ENCODE measurements at regions not wholly inside any gene's neighbourhood (a gene's known extent, or its start where the extent isn't known, plus 50 kb on each side); places are given as distances from the start of the nearest gene placed in this dataset.
"Not testable (repeated sequence)": the region's sequence is repeated elsewhere in the genome, so short reads cannot be mapped to it uniquely, and the experiment has no call there.

GRCh38 chr2:239824046-239824694, 201.0 kb downstream of the NDUFA10 start:
- ATAC-seq (ENCODE audit: low read depth in 2 of 2) (no peak), DNase-seq (no peak)
- no peaks in the 10 kb centered on the region for H3K36me3 Mint-ChIP-seq
- no peak overlapping the region for H3K4me3 Mint-ChIP-seq
- H3K4me1 Mint-ChIP-seq = peaks cover 0 to 6% (median 0%) of the 10 kb centered on the region in 3 donors
- no peak overlapping the region for H3K27ac Mint-ChIP-seq
- H3K9me3 Mint-ChIP-seq = peaks cover 0 to 6% (median 0%) of the 10 kb centered on the region in 7 donors
- H3K27me3 Mint-ChIP-seq = peaks cover 5 to 39% (median 20%) of the 10 kb centered on the region in 3 donors

DNA sequence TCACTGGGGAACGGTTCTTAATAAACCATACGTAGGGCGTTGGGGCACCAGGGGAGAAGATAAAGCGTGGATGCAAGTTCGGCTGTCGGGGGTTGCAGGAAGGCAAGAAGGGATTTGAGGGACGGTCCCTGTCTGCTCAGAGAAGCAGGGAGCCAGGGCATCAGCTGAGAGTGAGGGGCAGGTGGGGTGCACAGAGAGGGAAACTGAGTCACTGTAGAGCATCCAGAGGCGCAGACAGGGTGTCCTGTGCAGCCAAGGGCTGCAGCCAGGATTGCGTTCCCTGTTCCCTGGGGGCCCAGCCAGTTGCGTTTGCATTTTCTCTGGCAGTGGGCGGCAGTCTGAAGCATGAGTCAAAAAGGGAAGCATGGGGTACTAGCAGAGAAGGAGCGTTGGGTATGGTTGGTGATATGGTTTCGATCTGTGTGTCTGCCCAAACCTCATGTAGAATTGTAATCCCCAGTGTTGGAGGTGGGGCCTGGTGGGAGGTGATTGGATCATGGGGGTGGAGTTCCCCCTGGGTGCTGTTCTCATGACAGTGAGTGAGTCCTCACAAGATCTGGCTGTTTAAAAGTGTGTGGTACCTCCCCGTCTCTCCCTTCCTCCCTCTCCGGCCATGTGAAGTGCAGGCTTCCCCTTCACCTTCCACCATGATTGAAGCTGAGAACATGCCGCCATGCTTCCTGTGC, 202.9 kb downstream of the NDUFA10 start:
- no peaks in the 10 kb centered on the region for H3K36me3 Mint-ChIP-seq
- no peak overlapping the region for H3K27ac Mint-ChIP-seq
- H3K4me3 Mint-ChIP-seq = no peak overlapping the region
- peaks cover 0 to 6% (median 0%) of the 10 kb centered on the region in 3 donors for H3K4me1 Mint-ChIP-seq
- peaks cover 5 to 34% (median 31%) of the 10 kb centered on the region in 3 donors for H3K27me3 Mint-ChIP-seq
- peaks cover 0 to 6% (median 0%) of the 10 kb centered on the region in 7 donors for H3K9me3 Mint-ChIP-seq
- ATAC-seq (ENCODE audit: low read depth in 2 of 2) (no peak), DNase-seq (no peak)

DNA sequence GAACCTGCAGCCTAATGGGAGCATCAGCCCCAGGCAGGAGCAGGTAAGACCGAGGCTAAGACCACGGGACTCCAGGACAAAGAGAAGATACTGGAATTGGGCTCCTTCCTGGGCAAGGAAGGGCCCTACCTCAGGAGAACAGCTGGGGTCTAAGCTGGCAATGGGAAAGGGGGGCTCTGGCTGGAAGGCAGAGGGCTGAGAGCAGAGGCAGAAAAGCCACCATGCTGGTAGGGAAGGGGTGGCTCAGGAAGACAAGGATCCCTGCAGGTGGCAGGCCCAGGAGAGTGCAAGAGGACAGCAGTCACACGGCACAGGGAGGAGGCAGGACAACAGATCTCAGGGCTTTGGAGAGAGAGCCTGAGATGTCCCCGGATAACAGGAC, 203.5 kb downstream of the NDUFA10 start:
- DNase-seq (no peak), ATAC-seq (ENCODE audit: low read depth in 2 of 2) (no peak)
- Mint-ChIP-seq H3K4me1 (peaks cover 0 to 6% (median 0%) of the 10 kb centered on the region in 3 donors), H3K36me3 (no peaks in the 10 kb centered on the region), H3K9me3 (peaks cover 0 to 6% (median 0%) of the 10 kb centered on the region in 7 donors), H3K27me3 (peaks cover 5 to 34% (median 31%) of the 10 kb centered on the region in 3 donors), H3K4me3 (peak overlapping the region in 1 of 8 donors; percentile 13), H3K27ac (no peak overlapping the region)

- H3K27me3 Mint-ChIP-seq = peaks cover 5 to 34% (median 31%) of the 10 kb centered on the region in 3 donors
- H3K9me3 Mint-ChIP-seq = peaks cover 0 to 6% (median under 1%) of the 10 kb centered on the region in 7 donors
- DNase-seq (no peak), ATAC-seq (ENCODE audit: low read depth in 2 of 2) (no peak)
- H3K4me1 Mint-ChIP-seq = peaks cover 0 to 6% (median 0%) of the 10 kb centered on the region in 3 donors
- no peaks in the 10 kb centered on the region for H3K36me3 Mint-ChIP-seq
- no peak overlapping the region for H3K27ac Mint-ChIP-seq
- no peak overlapping the region for H3K4me3 Mint-ChIP-seq
These were observed 204.1 kb downstream of the NDUFA10 start for GRCh38 chr2:239820836-239821693.

GRCh38 chr2:239819974-239820555, 205.1 kb downstream of the NDUFA10 start:
- Mint-ChIP-seq H3K9me3 (peaks cover 0 to 6% (median 2%) of the 10 kb centered on the region in 7 donors), H3K27me3 (peaks cover 5 to 34% (median 31%) of the 10 kb centered on the region in 3 donors), H3K36me3 (no peaks in the 10 kb centered on the region), H3K4me3 (no peak overlapping the region), H3K4me1 (peaks cover 0 to 6% (median 0%) of the 10 kb centered on the region in 3 donors), H3K27ac (no peak overlapping the region)
- ATAC-seq (ENCODE audit: low read depth in 2 of 2) (no peak), DNase-seq (no peak)

GRCh38 chr2:239819091-239819973, 205.8 kb downstream of the NDUFA10 start:
- peaks cover 5 to 31% (median 28%) of the 10 kb centered on the region in 3 donors for H3K27me3 Mint-ChIP-seq
- peaks cover 0 to 6% (median 0%) of the 10 kb centered on the region in 7 donors for H3K9me3 Mint-ChIP-seq
- no peak overlapping the region for H3K27ac Mint-ChIP-seq
- no peak for DNase-seq
- no peak overlapping the region for H3K4me3 Mint-ChIP-seq
- H3K4me1 Mint-ChIP-seq = peaks cover 0 to 6% (median 0%) of the 10 kb centered on the region in 3 donors
- H3K36me3 Mint-ChIP-seq = no peaks in the 10 kb centered on the region
- ATAC-seq (ENCODE audit: low read depth in 2 of 2) = no peak

DNA sequence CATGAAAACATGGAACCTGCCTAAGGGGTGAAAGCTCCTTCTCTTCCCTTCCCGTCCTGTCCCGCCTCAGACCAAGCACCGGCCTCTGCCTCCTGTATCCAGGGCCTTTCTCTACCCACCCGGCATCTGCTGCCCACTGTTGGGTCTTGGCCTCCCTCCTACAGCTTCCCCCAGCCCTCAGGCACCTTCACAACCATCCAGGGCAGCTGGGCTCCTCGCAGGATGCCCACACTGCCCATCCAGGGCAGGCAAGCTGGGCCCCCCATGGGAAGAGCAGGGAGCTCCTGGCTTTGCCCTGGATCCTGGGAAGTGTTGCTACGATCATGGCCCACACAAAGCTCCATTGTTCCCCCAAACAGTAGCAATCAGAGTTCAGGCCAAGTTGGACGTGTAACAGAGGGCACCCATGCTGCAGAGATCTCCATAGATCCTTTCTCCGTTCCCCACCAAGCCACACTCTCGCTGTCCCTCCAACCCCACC, 206.6 kb downstream of the NDUFA10 start:
- Mint-ChIP-seq H3K9me3 (peaks cover 0 to 6% (median 0%) of the 10 kb centered on the region in 7 donors), H3K4me1 (peaks cover 0 to 6% (median 0%) of the 10 kb centered on the region in 3 donors), H3K27ac (no peak overlapping the region), H3K4me3 (no peak overlapping the region), H3K27me3 (peaks cover 5 to 31% (median 26%) of the 10 kb centered on the region in 3 donors), H3K36me3 (no peaks in the 10 kb centered on the region)
- ATAC-seq (ENCODE audit: low read depth in 2 of 2) (no peak), DNase-seq (no peak)

DNA sequence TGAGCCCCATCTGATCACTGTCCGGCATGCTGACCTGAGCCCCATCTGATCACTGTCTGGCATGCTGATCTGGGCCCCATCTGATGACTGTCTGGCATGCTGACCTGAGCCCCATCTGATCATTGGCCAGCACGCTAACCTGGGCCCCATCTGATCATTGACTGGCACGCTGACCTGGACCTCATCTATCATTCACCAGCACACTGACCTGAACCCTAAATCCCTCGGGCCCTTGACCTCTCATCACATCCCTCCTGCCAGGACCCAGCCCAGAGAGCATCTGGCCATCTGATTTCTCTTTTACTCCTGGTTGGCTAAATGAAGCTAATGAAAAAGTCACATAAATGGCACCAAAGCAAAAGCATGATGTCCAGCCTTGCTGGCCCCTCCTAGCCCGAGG, 207.1 kb downstream of the NDUFA10 start:
- peaks cover 0 to 6% (median 0%) of the 10 kb centered on the region in 7 donors for H3K9me3 Mint-ChIP-seq
- H3K27me3 Mint-ChIP-seq = peaks cover 5 to 31% (median 26%) of the 10 kb centered on the region in 3 donors
- DNase-seq = no peak
- H3K36me3 Mint-ChIP-seq = no peaks in the 10 kb centered on the region
- no peak overlapping the region for H3K4me3 Mint-ChIP-seq
- H3K27ac Mint-ChIP-seq = no peak overlapping the region
- ATAC-seq (ENCODE audit: low read depth in 2 of 2) = no peak
- peaks cover 0 to 6% (median 0%) of the 10 kb centered on the region in 3 donors for H3K4me1 Mint-ChIP-seq

DNA sequence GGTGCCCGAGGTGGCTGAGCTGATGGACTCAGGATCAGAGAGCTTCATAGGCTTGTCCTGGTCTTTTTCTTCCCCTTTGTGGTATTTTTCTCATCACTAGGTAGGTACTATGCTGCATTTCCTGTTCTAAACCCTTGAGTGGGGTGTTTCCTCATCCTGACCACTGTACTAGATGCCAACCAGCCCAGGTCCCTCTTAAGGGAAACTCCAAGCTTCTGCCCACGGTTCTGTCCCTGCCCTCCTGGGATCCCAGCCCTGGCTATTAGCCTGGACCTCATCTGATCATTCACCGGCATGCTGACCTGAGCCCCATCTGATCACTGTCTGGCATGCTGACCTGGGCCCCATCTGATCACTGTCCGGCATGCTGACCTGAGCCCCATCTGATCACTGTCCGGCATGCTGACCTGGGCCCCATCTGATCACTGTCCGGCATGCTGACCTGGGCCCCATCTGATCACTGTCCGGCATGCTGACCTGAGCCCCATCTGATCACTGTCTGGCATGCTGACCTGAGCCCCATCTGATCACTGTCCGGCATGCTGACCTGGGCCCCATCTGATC, 207.6 kb downstream of the NDUFA10 start:
- H3K27me3 Mint-ChIP-seq = peaks cover 5 to 31% (median 22%) of the 10 kb centered on the region in 3 donors
- H3K4me3 Mint-ChIP-seq; H3K9me3 Mint-ChIP-seq; DNase-seq; H3K27ac Mint-ChIP-seq; H3K4me1 Mint-ChIP-seq; H3K36me3 Mint-ChIP-seq; ATAC-seq (ENCODE audit: low read depth in 2 of 2): not testable (repeated sequence)

DNA sequence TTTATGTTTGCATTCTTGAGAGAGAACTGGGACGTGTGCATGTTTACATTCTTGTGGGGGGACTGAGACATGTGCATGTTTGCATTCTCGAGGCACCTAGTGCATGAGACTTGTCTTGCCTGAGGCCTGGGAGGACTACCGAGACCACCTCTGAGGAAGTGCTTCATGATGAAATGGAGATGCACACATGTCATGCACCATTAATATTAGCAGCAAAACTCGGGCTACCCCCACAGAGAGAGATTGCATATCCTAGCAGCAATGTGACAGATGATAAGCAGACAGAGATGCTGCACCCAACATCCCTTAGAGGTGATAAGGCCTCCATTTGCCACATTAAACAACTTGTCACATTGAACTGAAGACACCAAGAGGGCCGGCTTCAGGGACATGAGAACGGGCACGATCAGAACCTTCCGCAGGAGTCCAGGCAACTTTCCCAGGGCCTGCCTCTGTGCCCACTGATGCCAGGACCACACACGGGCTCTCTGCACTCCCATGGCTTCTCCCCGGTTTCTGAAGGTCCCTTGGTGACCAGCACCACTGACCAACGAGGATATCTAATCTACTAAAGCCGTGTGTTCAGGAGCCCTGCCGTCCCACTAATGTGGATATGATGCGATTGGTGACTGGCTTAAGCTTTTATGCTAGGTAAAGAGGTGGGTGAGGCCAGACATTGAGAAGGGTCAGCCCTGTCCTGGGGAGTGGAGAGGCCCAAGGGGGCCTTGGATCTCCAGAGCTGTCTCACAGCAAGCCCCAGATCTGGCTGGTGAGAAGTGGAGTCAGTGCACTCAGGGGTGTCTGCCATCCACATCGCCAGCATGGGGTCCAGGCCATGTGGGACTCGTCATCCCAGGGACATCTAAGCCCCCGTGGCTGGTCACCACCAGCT, 208.3 kb downstream of the NDUFA10 start:
- Mint-ChIP-seq H3K27me3 (peaks cover 4 to 27% (median 14%) of the 10 kb centered on the region in 3 donors), H3K36me3 (no peaks in the 10 kb centered on the region), H3K9me3 (peaks cover 0 to 4% (median 0%) of the 10 kb centered on the region in 7 donors), H3K4me3 (no peak overlapping the region), H3K4me1 (peaks cover 0 to 4% (median 0%) of the 10 kb centered on the region in 3 donors), H3K27ac (no peak overlapping the region)
- ATAC-seq (ENCODE audit: low read depth in 2 of 2) (no peak), DNase-seq (no peak)

- Mint-ChIP-seq H3K36me3 (no peaks in the 10 kb centered on the region), H3K27ac (no peak overlapping the region), H3K4me1 (no peaks in the 10 kb centered on the region), H3K27me3 (peaks cover under 1 to 19% (median 6%) of the 10 kb centered on the region in 3 donors), H3K9me3 (peaks cover 0 to 2% (median 0%) of the 10 kb centered on the region in 7 donors), H3K4me3 (no peak overlapping the region)
- DNase-seq (no peak), ATAC-seq (ENCODE audit: low read depth in 2 of 2) (no peak)
These were observed 209.5 kb downstream of the NDUFA10 start for GRCh38 chr2:239815671-239816070.
